OCI-LY1 (cell line): ENCODE measurements at regions not wholly inside any gene's neighbourhood (a gene's known extent, or its start where the extent isn't known, plus 50 kb on each side); places are given as distances from the start of the nearest gene placed in this dataset.

ENCODE experiments used
- CTCF ChIP-seq: fragments of 200-600 bp; sonication (generic), shearing (Covaris generic); IDR thresholded peaks from 2 replicates; pipeline ENCODE4 v1.5.1; 2017; ENCODE audit warnings: mild to moderate bottlenecking, antibody characterized with exemption, low read length, moderate library complexity, mixed read lengths
- EZH2 ChIP-seq: fragments of 200-600 bp; sonication (generic), shearing (Covaris generic); IDR thresholded peaks from 2 replicates; pipeline ENCODE4 v1.8.0; 2017; ENCODE audit warnings: borderline replicate concordance, mixed run types, mild to moderate bottlenecking, antibody characterized with exemption, low read length, moderate library complexity, mixed read lengths

GRCh38 chr3:117443014-117443413 is 733.4 kb downstream of the TUSC7 start:
- TF ChIP-seq CTCF (no peak), EZH2 (no peak)
